ENCODE measurements at regions not wholly inside any gene's neighbourhood (a gene's known extent, or its start where the extent isn't known, plus 50 kb on each side); places are given as distances from the start of the nearest gene placed in this dataset.

GRCh38 chr3:62987721-62988120 lies 112.5 kb upstream of the CADPS start:
- TF ChIP-seq CTCF (IDR thresholded peaks at IDR 0.05) (no peak), POLR2A (IDR thresholded peaks at IDR 0.05) (no peak)

Data from heart left ventricle (tissue), 13 donors.